ENCODE measurements at regions not wholly inside any gene's neighbourhood (a gene's known extent, or its start where the extent isn't known, plus 50 kb on each side); places are given as distances from the start of the nearest gene placed in this dataset.

DNA sequence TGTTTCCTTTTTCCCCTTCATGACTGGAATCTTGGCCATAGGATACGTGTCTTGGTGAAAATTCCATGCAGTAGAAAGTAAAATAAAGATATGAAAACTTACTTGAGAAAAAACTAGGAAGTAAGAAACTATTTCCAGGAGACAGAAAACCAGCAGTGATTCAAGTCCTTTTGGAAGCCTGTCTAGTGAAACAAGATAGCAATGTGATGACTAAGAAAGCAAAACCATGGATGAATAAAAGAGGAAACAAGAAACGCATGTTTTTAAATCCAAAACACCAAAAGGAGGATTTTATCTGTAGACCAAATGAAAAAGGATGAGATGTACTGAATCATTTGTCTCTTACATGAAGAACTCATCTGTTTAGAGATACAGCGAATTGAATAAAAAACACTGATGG, 1430.0 kb downstream of the ARAP2 start:
- no peaks in the 10 kb centered on the region for H3K27me3 ChIP-seq (replicated peaks; ENCODE audit: insufficient read depth, low read depth, low read length, poor library complexity)
- no peak overlapping the region for H3K27ac ChIP-seq (ENCODE audit: low read depth, low read length, poor library complexity, severe bottlenecking)
- H3K4me1 ChIP-seq (ENCODE audit: insufficient read depth, low read length, poor library complexity, severe bottlenecking): no peaks in the 10 kb centered on the region
- ChIA-PET CTCF (no interaction called here), POLR2A (ENCODE audit: low non-redundant PET) (no interaction called here)
- BruUV-seq (replicated peaks): no TSS peak
- intact Hi-C loops (cut with micrococcal nuclease; ENCODE audit: unreplicated experiment): no loop called here
- no peak overlapping the region for H3K4me3 ChIP-seq (ENCODE audit: low read depth, low read length, poor library complexity, severe bottlenecking)
- no peak for DNase-seq (ENCODE audit: low spot score)
- no peak for TF ChIP-seq EZH2 (IDR thresholded peaks at IDR 0.05; ENCODE audit: borderline replicate concordance, low read depth, low read length, poor library complexity, severe bottlenecking)
- TF ChIP-seq, protein P1, sequence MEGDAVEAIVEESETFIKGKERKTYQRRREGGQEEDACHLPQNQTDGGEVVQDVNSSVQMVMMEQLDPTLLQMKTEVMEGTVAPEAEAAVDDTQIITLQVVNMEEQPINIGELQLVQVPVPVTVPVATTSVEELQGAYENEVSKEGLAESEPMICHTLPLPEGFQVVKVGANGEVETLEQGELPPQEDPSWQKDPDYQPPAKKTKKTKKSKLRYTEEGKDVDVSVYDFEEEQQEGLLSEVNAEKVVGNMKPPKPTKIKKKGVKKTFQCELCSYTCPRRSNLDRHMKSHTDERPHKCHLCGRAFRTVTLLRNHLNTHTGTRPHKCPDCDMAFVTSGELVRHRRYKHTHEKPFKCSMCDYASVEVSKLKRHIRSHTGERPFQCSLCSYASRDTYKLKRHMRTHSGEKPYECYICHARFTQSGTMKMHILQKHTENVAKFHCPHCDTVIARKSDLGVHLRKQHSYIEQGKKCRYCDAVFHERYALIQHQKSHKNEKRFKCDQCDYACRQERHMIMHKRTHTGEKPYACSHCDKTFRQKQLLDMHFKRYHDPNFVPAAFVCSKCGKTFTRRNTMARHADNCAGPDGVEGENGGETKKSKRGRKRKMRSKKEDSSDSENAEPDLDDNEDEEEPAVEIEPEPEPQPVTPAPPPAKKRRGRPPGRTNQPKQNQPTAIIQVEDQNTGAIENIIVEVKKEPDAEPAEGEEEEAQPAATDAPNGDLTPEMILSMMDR (conservative IDR thresholded peaks at IDR 0.05; ENCODE audit: low read depth, low read length): no peak
- no peaks in the 10 kb centered on the region for H3K36me3 ChIP-seq (ENCODE audit: insufficient read depth, low read length, poor library complexity, severe bottlenecking)
- peaks cover 6% of the 10 kb centered on the region for H3K9me3 ChIP-seq (ENCODE audit: low read depth, low read length, poor library complexity, severe bottlenecking)

DNA sequence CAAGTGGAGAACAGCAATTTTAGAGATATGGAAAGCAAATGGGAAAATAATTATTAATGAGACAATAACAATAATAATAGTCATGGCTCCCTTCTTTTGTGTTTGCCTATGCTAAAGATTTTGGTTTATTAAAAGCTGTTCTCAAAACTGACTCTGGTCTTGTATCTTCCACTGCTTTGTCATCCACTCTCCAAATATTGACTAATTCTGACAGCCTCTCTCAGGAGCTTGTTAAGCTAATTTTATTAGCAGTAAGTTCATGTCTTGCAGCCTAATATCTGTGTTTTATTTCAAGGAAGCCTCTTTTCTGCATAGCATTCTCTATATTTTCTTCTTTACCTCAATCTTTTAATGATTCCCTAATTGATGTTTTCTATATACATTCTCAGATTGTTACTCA, 1419.8 kb downstream of the ARAP2 start:
- no peak for TF ChIP-seq EZH2 (IDR thresholded peaks at IDR 0.05; ENCODE audit: borderline replicate concordance, low read depth, low read length, poor library complexity, severe bottlenecking)
- TF ChIP-seq, protein P1 (conservative IDR thresholded peaks at IDR 0.05; ENCODE audit: low read depth, low read length): no peak
- no peaks in the 10 kb centered on the region for H3K4me1 ChIP-seq (ENCODE audit: insufficient read depth, low read length, poor library complexity, severe bottlenecking)
- no peak overlapping the region for H3K4me3 ChIP-seq (ENCODE audit: low read depth, low read length, poor library complexity, severe bottlenecking)
- ChIA-PET POLR2A (ENCODE audit: low non-redundant PET) (no interaction called here), CTCF (no interaction called here)
- no peaks in the 10 kb centered on the region for H3K36me3 ChIP-seq (ENCODE audit: insufficient read depth, low read length, poor library complexity, severe bottlenecking)
- intact Hi-C loops (cut with micrococcal nuclease; ENCODE audit: unreplicated experiment): no loop called here
- DNase-seq (ENCODE audit: low spot score): no peak
- H3K27ac ChIP-seq (ENCODE audit: low read depth, low read length, poor library complexity, severe bottlenecking): no peak overlapping the region
- no TSS peak for BruUV-seq (replicated peaks)
- H3K9me3 ChIP-seq (ENCODE audit: low read depth, low read length, poor library complexity, severe bottlenecking): no peaks in the 10 kb centered on the region
- no peaks in the 10 kb centered on the region for H3K27me3 ChIP-seq (replicated peaks; ENCODE audit: insufficient read depth, low read depth, low read length, poor library complexity)

DNA sequence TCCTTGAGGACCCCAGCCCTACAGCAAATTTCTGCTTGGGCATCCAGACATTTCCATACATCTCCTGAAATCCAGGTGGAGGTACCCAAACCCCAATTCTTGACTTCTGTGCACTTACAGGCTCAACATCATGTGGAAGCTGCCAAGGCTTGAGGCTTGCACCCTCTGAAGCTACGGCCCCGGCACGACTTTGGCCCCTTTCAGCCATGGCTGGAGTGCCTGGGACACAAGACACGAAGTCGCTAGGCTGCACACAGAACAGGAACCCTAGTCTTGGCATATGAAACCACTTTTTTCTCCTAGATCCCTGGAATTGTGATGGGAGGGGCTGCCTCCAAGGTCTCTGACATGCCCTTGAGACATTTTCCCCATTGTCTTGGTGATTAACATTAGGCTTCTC, 1417.7 kb downstream of the ARAP2 start:
- TF ChIP-seq, protein P1 (conservative IDR thresholded peaks at IDR 0.05; ENCODE audit: low read depth, low read length): no peak
- TF ChIP-seq EZH2 (IDR thresholded peaks at IDR 0.05; ENCODE audit: borderline replicate concordance, low read depth, low read length, poor library complexity, severe bottlenecking): no peak
- no peaks in the 10 kb centered on the region for H3K9me3 ChIP-seq (ENCODE audit: low read depth, low read length, poor library complexity, severe bottlenecking)
- no TSS peak for BruUV-seq (replicated peaks)
- no peak for DNase-seq (ENCODE audit: low spot score)
- no peaks in the 10 kb centered on the region for H3K27me3 ChIP-seq (replicated peaks; ENCODE audit: insufficient read depth, low read depth, low read length, poor library complexity)
- H3K27ac ChIP-seq (ENCODE audit: low read depth, low read length, poor library complexity, severe bottlenecking): no peak overlapping the region
- CTCF ChIA-PET: no interaction called here
- H3K4me1 ChIP-seq (ENCODE audit: insufficient read depth, low read length, poor library complexity, severe bottlenecking): no peaks in the 10 kb centered on the region
- no peak overlapping the region for H3K4me3 ChIP-seq (ENCODE audit: low read depth, low read length, poor library complexity, severe bottlenecking)
- POLR2A ChIA-PET (ENCODE audit: low non-redundant PET): no interaction called here
- H3K36me3 ChIP-seq (ENCODE audit: insufficient read depth, low read length, poor library complexity, severe bottlenecking): no peaks in the 10 kb centered on the region
- intact Hi-C loops (cut with micrococcal nuclease; ENCODE audit: unreplicated experiment): no loop called here
